Gastrocnemius medialis (tissue), 4 donors: ENCODE measurements at regions not wholly inside any gene's neighbourhood (a gene's known extent, or its start where the extent isn't known, plus 50 kb on each side); places are given as distances from the start of the nearest gene placed in this dataset.

Source experiments
- ATAC-seq, 2 donors: fragments of 150-250 bp; one replicate each; pipeline ENCODE4 v1.9.1; 2016
- DNase-seq, 2 donors: peaks; one replicate each; pipeline ENCODE4 v3.0.0-alpha.2; 2019
- H3K27ac ChIP-seq, 4 donors: fragments of 200-600 bp; sonication (generic); 1 replicate in 1 of 4; 2 replicates in 3 of 4; pipeline ENCODE4 v1.5.1; 2016 to 2018; ENCODE audit warnings: mild to moderate bottlenecking in 2 of 4, moderate library complexity in 1 of 4
- H3K27me3 ChIP-seq, 3 donors: fragments of 200-600 bp; sonication (generic) in 2 of 3; 1 replicate in 1 of 3; 2 replicates in 2 of 3; pipeline versions ENCODE4 v1.5.1 to v1.6.0; 2016 to 2019; ENCODE audit warnings: mild to moderate bottlenecking in 1 of 3, moderate library complexity in 1 of 3
- H3K36me3 ChIP-seq, 2 donors: fragments of 200-600 bp; sonication (generic) in 1 of 2; one replicate each; pipeline ENCODE4 v1.5.1; 2017 to 2018
- H3K4me1 ChIP-seq, 2 donors: fragments of 200-600 bp; sonication (generic) in 1 of 2; one replicate each; pipeline ENCODE4 v1.5.1; 2016 to 2017; ENCODE audit warnings: mild to moderate bottlenecking in 2 of 2
- H3K4me3 ChIP-seq, 4 donors: fragments of 200-600 bp; sonication (generic) in 3 of 4; 1 replicate in 1 of 4; 2 replicates in 3 of 4; pipeline ENCODE4 v1.5.1; 2016 to 2019; ENCODE audit warnings: mild to moderate bottlenecking in 2 of 4
- H3K9me3 ChIP-seq, 3 donors: fragments of 200-600 bp; sonication (generic) in 2 of 3; 1 replicate in 1 of 3; 2 replicates in 2 of 3; pipeline ENCODE4 v1.5.1; 2016 to 2019
- CTCF ChIP-seq, 5 experiments: fragments of 450-650 bp in 3 of 5; fragments of 200-600 bp in 2 of 5; sonication (generic) in 2 of 5; IDR thresholded peaks in 4 of 5; conservative IDR thresholded peaks in 1 of 5; 1 replicate in 4 of 5; 2 replicates in 1 of 5; pipeline ENCODE4 v1.5.1; 2016 to 2019; ENCODE audit warnings: antibody characterized with exemption in 5 of 5, mild to moderate bottlenecking in 3 of 5, moderate library complexity in 3 of 5
- POLR2A ChIP-seq, 2 donors: fragments of 450-650 bp; IDR thresholded peaks; one replicate each; pipeline ENCODE4 v1.6.1; 2017; ENCODE audit warnings: antibody characterized with exemption in 2 of 2, mild to moderate bottlenecking in 2 of 2, moderate library complexity in 2 of 2
- in situ Hi-C, 4 donors: fragments of 200-750 bp; cut with MboI; loops; one replicate each; pipeline versions ENCODE4 v1.15.0 to v1.8.0; 2017; ENCODE audit warnings: low sequenced_read_pairs in 4 of 4
- intact Hi-C: fragments of 100-400 bp; cut with DNase I; formaldehyde crosslinking; loops from one replicate; pipeline ENCODE4 v1.15.1; 2023; ENCODE audit warnings: low total_unique reads

DNA sequence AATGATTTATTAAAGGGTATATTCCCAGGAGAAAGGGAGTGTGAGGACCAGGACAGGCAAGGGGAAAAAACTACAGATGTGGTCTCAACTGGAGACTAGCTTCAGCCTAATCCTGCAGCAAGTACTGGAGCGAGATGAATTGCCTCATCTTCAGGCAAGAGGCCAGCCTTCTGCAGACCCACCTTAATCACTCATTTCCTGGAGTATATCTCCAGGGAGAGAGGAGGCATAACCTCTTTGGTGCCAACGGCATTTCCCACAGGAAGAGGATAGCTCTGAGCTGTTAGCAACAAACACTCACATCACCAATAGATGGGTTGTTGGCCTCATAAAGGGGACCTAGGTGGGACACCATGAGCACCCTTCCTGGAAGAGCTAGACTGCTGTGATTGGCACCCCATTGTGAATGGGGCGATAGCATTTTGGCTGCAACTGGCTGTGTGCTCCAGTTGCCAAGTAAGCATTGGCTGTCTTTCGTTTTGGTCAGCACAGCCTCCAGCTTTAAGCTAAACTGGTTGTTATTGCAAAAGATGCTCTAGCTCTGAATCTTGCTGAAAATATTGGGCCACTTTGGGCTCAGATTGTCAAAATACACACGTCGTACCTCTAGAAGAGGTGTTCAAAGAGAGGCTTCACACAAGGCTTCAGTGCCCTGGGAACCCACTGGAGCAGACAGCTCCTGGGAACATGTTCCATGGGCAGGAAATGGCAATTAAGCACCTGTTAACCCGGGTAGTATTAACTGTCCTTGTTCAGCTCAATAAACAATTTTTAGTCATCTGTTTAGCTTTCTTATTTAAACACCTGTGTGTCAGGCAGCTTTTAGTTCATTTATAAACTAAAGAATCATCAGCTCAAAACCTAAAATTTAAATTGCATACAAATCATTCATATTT, 314.8 kb upstream of the C1orf87 start:
- ATAC-seq (no peak), DNase-seq (no peak)
- Histone ChIP-seq H3K27ac (no peak overlapping the region), H3K4me1 (no peaks in the 10 kb centered on the region), H3K9me3 (no peaks in the 10 kb centered on the region), H3K36me3 (no peaks in the 10 kb centered on the region), H3K4me3 (no peak overlapping the region), H3K27me3 (no peaks in the 10 kb centered on the region)
- intact Hi-C loops (no loop called here), in situ Hi-C loops (no loop called here)
- TF ChIP-seq CTCF (IDR thresholded peaks at IDR 0.05 in 4 of 5, conservative IDR thresholded peaks at IDR 0.05 in 1 of 5) = no peak
- TF ChIP-seq POLR2A (IDR thresholded peaks at IDR 0.05) = no peak

- no peaks in the 10 kb centered on the region for H3K27me3 ChIP-seq
- TF ChIP-seq CTCF (IDR thresholded peaks at IDR 0.05 in 4 of 5, conservative IDR thresholded peaks at IDR 0.05 in 1 of 5) = no peak
- H3K36me3 ChIP-seq = no peaks in the 10 kb centered on the region
- ATAC-seq (no peak), DNase-seq (no peak)
- H3K4me1 ChIP-seq = no peaks in the 10 kb centered on the region
- intact Hi-C loops (no loop called here), in situ Hi-C loops (no loop called here)
- no peak overlapping the region for H3K27ac ChIP-seq
- no peaks in the 10 kb centered on the region for H3K9me3 ChIP-seq
- no peak overlapping the region for H3K4me3 ChIP-seq
Observed at GRCh38 chr1:60387175-60387574, 313.6 kb upstream of the C1orf87 start.

GRCh38 chr1:60386249-60386648, 312.7 kb upstream of the C1orf87 start:
- DNase-seq (no peak), ATAC-seq (no peak)
- TF ChIP-seq POLR2A (IDR thresholded peaks at IDR 0.05) (no peak), CTCF (IDR thresholded peaks at IDR 0.05 in 4 of 5, conservative IDR thresholded peaks at IDR 0.05 in 1 of 5) (no peak)
- Histone ChIP-seq H3K36me3 (no peaks in the 10 kb centered on the region), H3K27me3 (no peaks in the 10 kb centered on the region), H3K4me3 (no peak overlapping the region), H3K9me3 (no peaks in the 10 kb centered on the region), H3K4me1 (no peaks in the 10 kb centered on the region), H3K27ac (no peak overlapping the region)
- in situ Hi-C loops (no loop called here), intact Hi-C loops (no loop called here)

DNA sequence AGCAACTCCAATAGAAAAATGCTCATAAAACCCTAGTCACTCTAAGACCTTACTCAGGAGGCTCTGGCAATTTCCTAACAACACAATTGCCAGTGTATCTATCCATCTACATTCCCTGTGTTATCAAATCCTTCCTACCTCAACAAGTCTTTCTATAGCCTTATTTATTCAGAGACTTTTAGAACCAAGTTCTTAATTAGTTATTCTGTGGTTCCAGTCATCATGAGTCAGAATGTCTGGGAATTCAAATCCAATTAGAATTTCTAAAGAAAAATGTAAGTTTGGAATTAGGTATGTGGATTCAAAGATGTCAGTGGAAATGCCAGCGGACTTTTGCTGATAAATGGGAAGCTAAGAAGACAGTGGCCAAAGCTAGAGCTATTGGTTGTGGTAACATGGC, 302.6 kb upstream of the C1orf87 start:
- Histone ChIP-seq H3K4me3 (no peak overlapping the region), H3K4me1 (no peaks in the 10 kb centered on the region), H3K36me3 (no peaks in the 10 kb centered on the region), H3K27ac (no peak overlapping the region), H3K27me3 (no peaks in the 10 kb centered on the region), H3K9me3 (no peaks in the 10 kb centered on the region)
- DNase-seq (no peak), ATAC-seq (no peak)
- in situ Hi-C loops (no loop called here), intact Hi-C loops (no loop called here)
- TF ChIP-seq CTCF (IDR thresholded peaks at IDR 0.05 in 4 of 5, conservative IDR thresholded peaks at IDR 0.05 in 1 of 5) (no peak), POLR2A (IDR thresholded peaks at IDR 0.05) (no peak)

DNA sequence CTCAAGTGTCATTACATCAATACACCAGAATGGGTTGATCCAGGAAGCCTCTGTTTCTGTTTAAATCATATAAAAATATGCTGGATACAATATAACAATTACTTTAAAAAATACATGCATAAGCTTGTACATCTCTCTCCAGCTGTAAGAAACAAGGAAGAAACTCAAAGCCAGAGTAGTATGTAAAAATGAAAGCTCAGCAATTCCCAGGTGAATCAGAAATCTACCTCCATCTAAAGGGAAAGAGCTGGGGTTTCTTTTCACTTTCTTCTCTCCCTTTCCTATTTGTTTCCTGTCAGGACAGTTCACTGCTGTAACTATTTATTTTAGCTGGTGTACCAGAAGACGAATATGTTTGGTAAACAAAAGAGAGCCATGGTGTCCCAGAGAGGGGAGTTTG, 301.0 kb upstream of the C1orf87 start:
- in situ Hi-C loops = no loop called here
- intact Hi-C loops = no loop called here
- DNase-seq = no peak

More for the DNA sequence above, 301.0 kb upstream of the C1orf87 start:
- ATAC-seq = no peak
- Histone ChIP-seq H3K27ac (no peak overlapping the region), H3K27me3 (no peaks in the 10 kb centered on the region), H3K36me3 (no peaks in the 10 kb centered on the region), H3K9me3 (no peaks in the 10 kb centered on the region), H3K4me3 (no peak overlapping the region), H3K4me1 (no peaks in the 10 kb centered on the region)
- TF ChIP-seq POLR2A (IDR thresholded peaks at IDR 0.05) = no peak
- no peak for TF ChIP-seq CTCF (IDR thresholded peaks at IDR 0.05 in 4 of 5, conservative IDR thresholded peaks at IDR 0.05 in 1 of 5)
